22Rv1 (cell line): ENCODE measurements at regions not wholly inside any gene's neighbourhood (a gene's known extent, or its start where the extent isn't known, plus 50 kb on each side); places are given as distances from the start of the nearest gene placed in this dataset.

Experiments used
- H3K27ac ChIP-seq: fragments of 450-650 bp; 2 replicates; pipeline ENCODE4 v1.5.1; 2017
- ZFX ChIP-seq: fragments of 450-650 bp; IDR thresholded peaks from 2 replicates; pipeline ENCODE4 v1.6.1; 2017; ENCODE audit warnings: antibody characterized with exemption, borderline replicate concordance
- TF ChIP-seq, protein P1 (sequence below): fragments of 450-650 bp; IDR thresholded peaks from 2 replicates; pipeline ENCODE4 v1.5.1; 2017; ENCODE audit warnings: mild to moderate bottlenecking

DNA sequence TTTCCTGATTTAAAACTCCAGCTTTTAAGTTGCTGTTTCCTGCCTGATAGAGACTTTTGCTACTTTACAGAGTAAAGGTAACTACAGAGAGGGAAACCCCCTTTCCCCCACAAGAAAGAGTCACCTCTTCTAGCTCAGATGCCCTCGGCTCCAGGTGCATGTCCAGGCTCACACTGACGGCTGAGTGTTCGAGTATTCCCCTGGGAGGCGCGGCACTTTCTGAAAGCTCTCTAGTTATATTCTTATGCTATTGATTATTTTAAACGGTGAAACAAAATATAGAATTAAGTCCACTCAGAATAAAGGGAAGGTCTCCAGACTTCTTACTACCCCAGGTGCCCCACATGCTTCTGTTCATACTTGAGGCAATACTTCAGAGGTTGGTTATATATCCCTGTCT lies 160.3 kb upstream of the FMN2 start:
- TF ChIP-seq, protein P1, sequence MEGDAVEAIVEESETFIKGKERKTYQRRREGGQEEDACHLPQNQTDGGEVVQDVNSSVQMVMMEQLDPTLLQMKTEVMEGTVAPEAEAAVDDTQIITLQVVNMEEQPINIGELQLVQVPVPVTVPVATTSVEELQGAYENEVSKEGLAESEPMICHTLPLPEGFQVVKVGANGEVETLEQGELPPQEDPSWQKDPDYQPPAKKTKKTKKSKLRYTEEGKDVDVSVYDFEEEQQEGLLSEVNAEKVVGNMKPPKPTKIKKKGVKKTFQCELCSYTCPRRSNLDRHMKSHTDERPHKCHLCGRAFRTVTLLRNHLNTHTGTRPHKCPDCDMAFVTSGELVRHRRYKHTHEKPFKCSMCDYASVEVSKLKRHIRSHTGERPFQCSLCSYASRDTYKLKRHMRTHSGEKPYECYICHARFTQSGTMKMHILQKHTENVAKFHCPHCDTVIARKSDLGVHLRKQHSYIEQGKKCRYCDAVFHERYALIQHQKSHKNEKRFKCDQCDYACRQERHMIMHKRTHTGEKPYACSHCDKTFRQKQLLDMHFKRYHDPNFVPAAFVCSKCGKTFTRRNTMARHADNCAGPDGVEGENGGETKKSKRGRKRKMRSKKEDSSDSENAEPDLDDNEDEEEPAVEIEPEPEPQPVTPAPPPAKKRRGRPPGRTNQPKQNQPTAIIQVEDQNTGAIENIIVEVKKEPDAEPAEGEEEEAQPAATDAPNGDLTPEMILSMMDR, result no peak
- no peak for TF ChIP-seq ZFX
- no peak overlapping the region for H3K27ac ChIP-seq

GRCh38 chr1:239939602-239940001 lies 152.1 kb upstream of the FMN2 start:
- TF ChIP-seq, protein P1, result no peak
- no peak for TF ChIP-seq ZFX
- no peak overlapping the region for H3K27ac ChIP-seq

- no peak overlapping the region for H3K27ac ChIP-seq
- no peak for TF ChIP-seq ZFX
- TF ChIP-seq, protein P1, result no peak
Measured at GRCh38 chr1:239943761-239944160, 147.9 kb upstream of the FMN2 start.

GRCh38 chr1:239944666-239945065 lies 147.0 kb upstream of the FMN2 start:
- TF ChIP-seq, protein P1, result no peak

DNA sequence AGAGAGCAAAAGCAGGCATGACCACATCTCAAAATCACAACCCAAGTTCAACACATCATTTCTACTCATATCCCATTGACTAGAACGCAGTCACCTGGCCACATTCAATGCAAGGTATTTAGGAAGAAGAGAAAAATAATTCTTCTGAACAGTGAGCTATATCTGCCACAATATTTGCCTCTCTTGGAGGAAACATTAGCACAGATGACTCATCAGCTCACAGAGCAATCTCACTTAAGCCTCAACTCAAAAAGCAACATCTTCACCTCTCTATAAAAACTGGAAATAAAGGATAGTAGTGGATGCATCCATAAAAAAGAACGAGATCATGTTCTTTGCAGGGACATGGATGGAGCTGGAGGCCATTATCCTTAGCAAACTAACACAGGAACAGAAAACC lies 143.9 kb upstream of the FMN2 start:
- TF ChIP-seq ZFX, result no peak
- TF ChIP-seq, protein P1, result no peak
- H3K27ac ChIP-seq, result no peak overlapping the region

More at GRCh38 chr1:239944666-239945065, 147.0 kb upstream of the FMN2 start:
- no peak overlapping the region for H3K27ac ChIP-seq

DNA sequence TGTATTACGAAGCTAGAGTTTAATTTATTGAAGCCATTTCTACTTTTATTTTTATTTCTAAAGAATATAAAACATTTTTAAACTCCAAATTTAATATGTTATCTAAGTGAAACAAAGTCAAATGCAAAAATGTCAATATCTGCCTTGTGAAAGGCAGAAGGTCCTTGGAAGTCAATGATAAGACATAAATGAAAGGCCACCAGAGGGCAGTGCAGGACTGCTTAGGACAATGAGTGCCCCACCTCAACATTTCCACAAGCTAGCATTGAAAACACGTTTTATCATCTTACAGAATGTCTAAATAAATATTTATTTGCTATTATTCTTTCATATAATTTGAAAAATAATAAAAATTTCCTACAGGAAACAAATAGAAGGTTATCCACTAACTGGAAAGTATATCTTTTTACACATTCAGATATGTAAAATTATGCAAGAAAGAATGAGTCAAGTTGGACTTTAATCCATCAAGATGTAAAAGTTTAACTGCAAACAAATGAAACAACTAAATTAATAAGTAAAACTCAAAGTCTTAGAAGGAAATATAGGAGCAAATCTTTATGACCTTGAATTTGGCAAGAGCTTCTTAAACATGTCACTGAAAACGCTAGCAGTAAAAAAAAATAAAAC lies 140.1 kb upstream of the FMN2 start:
- TF ChIP-seq, protein P1, result peak; percentile 99
- no peak for TF ChIP-seq ZFX
- no peak overlapping the region for H3K27ac ChIP-seq

- H3K27ac ChIP-seq, result no peak overlapping the region
- no peak for TF ChIP-seq ZFX
- TF ChIP-seq, protein P1, result peak; percentile 79
Measured at GRCh38 chr1:239952348-239953308, 139.1 kb upstream of the FMN2 start.
